ENCODE measurements at regions not wholly inside any gene's neighbourhood (a gene's known extent, or its start where the extent isn't known, plus 50 kb on each side); places are given as distances from the start of the nearest gene placed in this dataset.

DNA sequence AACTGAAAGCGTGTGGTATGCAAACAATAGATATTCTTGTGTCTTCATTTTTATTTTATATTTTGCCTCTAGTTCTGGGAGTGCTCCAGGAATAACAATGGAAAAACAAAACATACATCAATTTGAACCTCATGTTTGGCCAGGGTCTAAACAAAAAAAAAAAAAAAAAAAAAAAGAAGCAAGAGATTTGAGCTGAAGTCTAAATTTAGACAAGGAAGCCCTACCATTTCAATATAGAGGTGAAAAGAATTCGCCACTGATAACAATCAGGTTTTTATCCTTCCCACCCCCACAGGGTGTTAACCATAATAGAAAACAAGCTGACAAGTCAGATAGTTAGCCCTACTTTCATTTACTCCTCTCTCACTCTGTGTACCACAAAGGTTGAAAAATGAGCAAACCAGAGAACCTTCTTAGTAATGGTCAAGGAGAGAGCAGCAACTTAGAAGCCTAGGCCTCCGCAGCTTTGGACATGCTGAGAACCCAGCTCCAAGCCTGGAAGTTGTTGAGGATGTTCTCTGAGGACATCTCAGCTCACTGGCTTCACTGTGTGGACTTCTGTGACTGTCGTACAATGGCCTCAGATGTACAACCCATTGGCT, 118.2 kb upstream of the HMHB1 start:
- no peak for DNase-seq (ENCODE audit: low read depth, low spot score)

DNA sequence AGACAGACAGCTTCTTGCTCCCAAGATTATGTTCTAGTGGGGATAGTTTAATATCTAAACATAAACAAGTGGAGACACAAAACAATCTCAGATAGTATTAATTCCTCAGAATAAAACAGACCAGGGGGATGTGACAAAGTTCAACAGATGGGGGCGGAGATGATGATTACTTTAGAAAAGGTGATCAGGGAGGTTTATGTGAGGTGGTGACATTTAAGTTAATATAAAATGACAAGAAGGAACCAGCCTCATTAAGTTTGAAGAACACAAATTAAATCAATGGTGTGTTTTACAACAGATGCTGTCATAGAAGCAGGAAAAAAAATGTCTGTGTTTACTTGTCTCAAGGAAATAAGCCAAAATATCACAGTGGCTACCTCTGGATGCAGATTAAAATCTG, 119.6 kb upstream of the HMHB1 start:
- DNase-seq (ENCODE audit: low read depth, low spot score) = no peak

DNA sequence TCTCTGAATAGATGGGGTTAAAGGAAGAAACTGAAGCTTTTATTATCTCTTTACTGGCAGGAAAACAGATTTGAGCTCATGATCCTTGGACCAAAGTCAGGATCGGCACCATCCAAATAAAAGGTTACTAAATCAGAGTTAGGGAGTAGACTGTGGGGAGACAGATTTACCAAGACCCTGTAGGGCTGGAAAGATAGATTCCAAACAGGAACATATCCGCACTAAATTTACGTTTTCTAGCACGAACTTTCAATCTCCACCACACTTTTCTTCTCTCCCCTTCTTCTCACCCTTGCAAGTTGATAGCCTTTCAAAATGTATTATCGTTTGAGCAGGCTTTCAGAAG, 120.0 kb upstream of the HMHB1 start:
- no peak for DNase-seq (ENCODE audit: low read depth, low spot score)

DNA sequence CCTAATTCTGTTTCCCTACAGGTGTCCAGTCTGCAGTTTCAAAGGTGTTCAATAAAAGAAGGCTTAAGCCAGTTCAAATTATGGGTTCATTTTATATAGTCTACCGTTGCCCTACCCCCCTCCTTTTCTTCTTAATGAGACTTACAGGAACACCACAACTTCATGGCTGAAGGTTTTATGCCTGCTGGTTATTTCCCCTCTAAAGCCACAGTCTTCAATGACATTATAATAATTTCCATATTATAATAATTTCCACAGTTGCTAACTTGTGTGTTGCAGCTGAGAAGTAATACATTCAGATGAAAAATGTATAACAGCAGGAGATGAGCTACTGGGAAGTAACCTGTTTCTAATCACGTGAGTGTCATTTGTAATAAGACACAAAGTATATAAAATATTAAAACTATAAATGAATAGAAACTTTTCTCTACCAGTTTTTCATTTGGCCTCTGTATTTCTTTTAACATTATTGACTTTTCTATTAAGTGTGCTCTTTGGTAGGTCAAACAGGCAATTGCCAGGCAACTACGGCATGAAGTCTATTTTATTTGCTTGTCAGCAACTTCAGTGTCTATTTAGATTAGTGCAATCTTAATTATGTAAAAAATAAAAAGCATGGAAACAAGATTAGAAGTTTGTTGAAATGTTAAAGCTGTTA, 120.5 kb upstream of the HMHB1 start:
- no peak for DNase-seq (ENCODE audit: low read depth, low spot score)

DNA sequence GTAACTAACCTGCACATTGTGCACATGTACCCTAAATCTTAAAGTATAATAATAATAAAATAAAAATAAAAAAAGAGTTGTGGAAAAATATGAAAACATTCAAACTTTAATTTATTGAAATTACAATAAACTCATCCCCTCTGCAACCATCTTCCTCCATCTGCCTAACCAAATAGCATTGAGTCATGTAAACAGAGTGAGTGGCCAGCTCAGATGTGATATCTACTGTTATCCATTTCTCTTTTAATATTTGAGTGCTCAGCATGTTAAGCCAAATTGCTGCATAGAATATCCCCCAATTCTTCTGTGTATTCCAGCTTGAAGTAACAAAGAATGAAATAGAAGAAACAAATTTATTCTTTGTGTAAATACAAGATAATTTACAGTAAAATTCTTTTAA, 124.4 kb upstream of the HMHB1 start:
- no peak for DNase-seq (ENCODE audit: low read depth, low spot score)

DNA sequence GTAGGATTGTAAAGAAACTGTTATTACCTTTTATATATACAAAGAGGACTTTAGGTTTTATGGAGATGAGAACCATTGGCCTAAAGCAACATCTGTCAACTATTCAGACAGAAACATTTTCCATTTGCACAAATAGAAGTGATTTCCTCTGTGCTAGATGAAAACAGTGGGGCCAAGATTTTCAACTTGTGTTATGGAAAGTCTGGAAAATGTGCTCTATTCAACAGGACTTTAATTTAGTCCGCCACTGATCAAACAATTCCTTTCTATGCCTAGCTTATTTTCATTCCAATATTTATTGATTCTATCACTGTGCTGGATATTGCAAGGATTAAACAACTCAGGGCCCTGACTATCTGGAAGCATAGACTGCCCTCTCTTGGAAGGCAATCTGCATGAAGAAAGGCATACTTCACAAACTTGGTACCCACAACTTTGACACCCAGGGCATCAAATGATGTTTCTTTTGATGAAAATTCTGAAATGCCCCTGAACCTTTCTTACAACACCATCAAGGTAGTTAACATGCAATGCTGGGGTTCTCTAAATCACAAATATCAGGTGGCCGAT, 126.6 kb upstream of the HMHB1 start:
- no peak for DNase-seq (ENCODE audit: low read depth, low spot score)

DNA sequence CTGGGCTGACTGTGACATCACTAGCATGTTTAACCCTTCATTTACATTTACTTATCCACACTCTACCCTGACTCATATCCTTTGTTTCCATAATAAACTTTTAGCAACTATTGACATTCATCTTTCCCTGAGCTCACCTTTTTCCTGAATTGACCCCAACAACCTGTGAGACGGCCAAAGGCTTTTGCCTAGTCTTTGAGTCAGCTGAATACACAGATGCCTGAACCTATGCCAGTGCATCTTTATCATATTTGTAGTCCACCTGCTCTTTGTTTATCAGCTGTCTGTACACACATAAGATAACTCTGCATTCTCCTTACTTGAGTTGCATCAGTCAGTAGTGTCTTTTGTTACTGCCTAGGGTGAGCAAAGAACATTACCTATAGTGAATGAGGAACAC, 128.5 kb upstream of the HMHB1 start:
- DNase-seq (ENCODE audit: low read depth, low spot score) = no peak

DNA sequence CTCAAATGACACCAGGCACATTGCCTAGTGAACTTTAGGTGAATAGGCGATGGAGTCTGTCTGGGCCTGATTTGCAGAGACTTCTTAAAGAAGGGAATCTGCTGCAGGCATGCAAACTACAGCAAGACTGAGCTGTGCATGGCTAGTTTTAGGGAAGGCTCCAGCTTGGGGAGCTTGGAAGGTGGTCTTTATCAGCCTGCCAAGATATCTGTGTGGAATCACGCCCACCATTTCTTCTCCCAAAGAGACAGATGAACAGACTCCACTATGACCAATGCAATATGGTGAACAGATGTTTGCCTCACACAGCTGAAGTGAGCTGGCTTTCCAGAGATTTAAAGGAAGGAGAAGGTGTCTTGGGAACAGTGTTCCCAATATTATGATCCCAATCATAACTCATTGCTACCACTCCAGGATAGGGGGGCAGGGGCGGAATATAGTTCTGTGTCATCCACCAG, 129.0 kb upstream of the HMHB1 start:
- DNase-seq (ENCODE audit: low read depth, low spot score) = no peak

DNA sequence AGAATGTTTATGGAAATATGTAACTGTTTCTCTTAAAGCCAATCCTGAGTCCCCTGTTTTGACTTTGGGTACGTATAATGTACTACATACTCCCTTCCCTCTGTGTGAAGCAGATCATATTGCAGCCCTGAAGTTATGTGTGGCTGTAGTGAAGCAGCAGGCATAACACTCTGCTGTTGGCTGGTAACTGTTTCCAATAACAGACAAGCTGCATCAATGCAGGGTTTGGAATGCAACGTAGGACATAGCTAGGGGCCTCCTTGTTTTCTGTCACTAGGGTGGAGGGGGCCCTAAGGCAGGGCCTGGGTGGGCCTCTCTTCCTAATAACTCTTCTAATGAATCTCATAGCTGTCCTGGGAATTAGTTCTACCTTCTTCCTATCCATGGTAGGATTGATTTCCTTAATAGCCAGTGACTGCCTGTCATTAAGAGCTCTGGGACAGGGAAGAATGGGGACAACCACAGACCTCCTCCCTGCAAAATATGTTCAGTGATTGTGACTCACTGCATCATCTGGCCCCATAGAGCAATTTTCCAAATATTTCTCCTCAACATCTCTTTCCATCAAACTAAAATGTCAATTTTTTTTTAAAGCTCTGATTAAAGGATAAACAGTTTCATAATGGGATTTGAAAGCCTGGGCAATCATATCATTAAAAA, 129.6 kb upstream of the HMHB1 start:
- peak; percentile 45 for DNase-seq (ENCODE audit: low read depth, low spot score)

DNA sequence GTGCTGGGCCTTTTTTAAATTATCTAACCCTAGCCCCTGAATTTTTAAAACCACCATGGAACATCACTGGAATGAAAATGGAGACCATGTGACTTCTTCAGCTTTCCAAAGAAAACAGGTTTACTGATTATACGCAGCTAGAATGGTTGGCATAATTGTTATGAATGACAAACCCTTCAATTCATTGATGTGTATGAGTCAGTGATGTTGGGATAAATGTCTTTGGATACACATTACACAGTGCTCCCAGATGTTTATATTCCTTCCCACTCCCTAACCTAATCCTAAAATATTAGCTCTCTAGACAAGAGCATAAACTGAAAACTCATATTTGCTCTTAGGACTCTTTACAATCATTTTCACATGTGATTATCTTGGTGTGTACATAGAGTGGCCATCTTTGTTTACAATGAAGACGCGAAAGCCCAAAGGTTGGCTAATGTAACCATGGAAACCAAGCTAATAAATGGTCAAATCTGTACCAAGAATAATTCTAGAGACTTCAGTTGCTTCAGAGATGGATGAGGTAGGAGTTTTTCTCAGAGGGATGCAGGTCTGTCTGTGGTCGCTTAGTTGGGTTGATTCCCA, 131.2 kb upstream of the HMHB1 start:
- DNase-seq (ENCODE audit: low read depth, low spot score) = no peak

DNA sequence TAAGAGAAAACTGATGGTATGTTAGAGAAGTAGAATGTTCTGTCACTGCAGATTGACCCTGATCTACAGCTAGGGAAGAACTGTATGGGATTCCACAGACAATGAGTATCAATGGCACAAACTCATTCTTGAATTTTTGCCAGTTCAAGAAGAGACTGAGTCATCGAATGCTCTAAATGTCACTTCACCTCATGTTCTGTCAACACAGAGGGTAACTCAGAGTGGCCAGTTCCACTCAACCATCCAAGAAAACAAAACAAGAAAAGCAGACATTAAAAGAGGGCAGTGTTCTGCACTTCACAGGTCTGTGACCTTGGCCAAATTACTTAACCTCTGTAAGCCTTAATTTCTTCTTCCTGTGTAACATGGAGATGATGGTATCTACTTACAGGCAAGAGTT, 132.2 kb upstream of the HMHB1 start:
- DNase-seq (ENCODE audit: low read depth, low spot score) = no peak

DNA sequence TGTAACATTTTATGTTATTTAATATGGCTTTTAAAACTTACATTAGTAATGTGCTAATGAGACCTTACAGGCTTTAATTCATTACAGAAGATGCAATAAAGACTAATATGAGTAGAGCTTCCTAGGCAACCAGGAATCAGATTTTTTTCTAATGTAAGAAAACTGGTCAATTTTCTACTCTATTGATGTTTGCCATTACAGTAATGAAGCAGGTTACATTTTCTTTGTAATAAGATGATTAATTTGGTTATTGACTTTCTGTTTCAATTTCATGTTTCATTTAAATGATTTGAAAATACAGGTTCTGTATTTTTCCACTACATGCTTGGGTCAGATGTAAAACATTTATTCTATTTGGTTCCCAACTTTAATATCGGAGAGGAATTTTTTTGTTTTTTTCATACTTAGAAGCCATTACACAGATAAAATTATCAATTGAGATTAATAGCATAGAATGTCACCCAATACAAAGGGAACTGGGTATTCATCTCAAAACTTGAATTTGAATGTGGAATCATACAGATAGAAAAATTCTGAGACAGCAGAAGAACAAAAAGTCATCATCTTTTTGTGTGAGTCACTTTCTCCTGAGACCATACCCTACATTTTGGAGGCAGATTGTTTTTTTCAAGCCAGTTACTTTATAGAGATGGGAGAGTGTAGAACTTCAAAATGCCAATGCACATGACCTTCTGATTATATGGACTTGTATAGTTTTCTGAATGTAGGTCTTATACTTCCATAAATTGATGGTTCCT, 133.6 kb upstream of the HMHB1 start:
- no peak for DNase-seq (ENCODE audit: low read depth, low spot score)

DNA sequence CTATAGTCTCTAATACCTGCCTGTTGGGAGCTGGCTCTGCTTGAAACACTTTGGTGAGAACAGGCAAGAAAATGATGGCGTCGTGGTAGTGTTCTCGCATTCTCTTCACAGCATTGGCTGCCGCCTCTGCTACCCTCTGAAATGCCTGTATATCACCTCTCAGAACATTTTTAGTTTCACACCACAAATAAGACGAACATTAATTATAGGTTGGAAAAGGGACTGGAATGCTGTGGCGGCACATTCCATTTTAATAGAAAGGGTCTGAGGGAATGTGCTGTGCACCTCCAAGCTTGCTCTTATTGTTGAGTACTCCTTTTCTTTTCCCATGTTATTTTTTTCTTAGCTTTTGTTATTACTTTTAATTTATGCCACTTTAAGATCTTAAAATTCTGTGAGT, 134.6 kb upstream of the HMHB1 start:
- no peak for DNase-seq (ENCODE audit: low read depth, low spot score)

DNA sequence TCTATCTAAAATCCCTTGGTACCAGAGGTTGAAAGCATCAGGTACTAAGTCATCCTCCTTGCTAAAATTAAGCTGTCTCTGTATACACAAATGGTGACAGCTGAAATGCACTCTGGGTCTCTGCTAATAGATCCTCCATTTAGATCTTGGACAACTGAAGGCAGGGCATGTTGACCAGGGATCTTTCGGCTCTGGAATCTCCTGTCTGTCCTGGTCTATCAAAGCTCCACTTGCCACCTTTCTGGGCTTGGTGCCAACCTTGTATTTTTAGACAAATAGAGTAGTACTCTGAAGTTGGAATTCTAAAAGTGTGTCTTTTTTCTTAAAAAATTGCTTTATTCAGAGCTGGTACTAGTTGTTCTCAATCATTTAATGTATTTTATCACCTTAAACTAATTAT, 135.2 kb upstream of the HMHB1 start:
- no peak for DNase-seq (ENCODE audit: low read depth, low spot score)

DNA sequence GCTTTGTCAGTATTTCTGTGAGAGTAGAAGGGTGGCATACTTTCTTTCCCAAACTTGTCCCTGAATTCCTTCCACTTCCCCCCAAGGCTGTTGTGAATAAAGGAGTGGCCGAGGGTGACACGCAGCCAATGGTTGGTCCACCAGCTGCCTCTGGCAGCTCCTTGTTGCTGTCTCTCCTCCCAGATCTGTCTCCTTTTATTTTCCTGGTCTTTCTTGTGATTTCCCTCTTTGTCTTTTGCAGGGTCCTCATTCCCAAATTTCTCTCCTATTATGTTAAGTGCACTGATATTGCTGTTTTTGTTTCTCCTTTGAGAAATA, 137.5 kb upstream of the HMHB1 start:
- DNase-seq (ENCODE audit: low read depth, low spot score) = no peak

DNA sequence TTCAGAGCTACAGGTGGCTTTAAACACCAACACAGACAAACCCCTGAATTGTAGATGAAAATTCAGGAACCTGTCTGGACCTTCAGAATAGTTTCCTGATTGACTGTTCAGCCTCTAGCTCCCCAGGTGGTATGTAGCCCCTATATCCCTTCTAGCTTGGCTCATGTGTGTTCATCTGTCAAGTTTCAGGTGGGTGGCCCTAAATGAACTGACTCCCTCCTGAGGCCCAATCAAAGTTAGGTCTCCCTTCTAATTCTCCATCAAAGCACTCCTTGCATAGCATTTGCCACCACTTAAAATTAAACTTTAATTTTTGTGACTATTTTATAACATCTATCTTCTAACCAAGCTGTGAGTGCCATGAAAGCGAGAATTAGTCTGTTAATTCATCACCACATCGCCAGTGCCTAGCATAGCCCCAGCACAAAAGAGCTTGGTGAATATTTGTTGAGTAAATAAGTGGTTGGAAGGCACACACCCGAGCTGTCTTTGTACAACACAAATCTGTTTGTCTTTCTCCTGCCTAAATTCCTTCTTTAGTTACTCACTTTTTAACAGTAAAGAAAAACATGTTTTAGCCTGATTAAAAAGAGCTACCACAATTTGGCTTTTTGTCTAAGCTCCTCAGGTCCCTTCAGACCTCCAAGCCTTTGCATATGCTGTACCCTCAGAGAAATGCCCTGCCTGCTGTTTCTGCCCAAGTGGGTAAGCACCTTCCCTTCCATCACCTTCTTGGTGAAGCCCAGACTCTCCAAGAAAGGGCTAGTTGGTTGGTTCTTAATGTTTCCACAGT, 138.1 kb upstream of the HMHB1 start:
- DNase-seq (ENCODE audit: low read depth, low spot score) = no peak

DNA sequence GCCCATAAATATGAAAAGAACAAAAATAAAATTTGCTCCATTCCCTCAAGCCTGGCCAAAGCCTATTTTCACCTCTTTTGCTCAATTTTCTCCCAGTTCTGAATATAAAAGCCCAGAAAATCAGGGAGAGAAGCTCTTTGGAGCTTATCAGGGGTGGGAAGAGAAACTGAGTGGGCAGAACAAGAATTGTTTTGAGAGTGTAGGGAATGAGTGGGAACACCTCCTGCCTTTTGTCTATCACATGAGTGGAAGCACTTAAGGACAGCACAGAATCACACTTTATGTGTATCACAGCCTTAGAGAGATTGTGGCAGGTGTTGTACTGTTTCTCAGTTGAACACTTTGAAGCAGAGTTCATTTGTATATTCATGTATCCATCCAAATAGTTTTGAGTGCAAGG, 139.2 kb upstream of the HMHB1 start:
- no peak for DNase-seq (ENCODE audit: low read depth, low spot score)

DNA sequence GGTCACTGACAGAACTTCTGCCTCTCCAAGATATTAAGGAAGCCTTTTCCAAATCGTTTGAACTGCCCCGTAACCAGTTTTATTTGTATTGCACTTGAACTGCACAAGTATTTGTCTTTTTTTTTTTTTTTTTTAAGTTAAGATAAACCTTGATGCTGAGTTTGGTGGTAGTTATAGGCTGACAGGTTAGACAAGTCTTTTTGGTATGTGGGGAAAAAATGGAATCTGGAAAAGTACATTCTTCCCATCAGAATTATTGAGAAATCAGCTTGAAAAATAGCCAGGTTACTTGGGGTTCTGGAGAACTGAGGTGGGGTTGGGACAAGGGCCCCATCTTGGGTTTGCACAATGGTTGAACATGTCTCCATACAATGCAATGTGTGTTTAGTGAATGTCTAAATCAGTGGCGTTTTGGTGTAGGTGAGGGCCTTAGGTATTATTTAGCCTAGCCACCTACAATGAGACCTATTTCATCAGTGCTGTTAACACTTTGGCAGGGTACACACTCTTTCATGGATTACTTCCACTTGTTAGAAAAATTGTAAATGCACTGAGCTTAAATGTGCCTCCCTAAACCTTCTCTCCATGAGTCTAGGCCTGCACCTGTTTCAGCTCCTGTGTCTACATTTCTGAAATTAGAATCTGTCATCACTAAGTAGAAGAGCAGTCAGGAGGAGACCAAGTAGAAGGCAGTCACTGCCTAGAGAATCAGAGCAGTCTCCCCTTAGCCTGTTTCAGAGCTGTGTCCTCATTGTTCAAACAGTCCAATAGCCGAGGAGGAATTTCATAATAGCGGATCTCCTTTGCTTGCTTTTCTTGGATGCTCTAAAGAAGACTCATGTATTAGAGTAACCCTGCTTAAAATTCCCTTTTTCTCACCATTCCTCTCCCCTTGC, 140.0 kb upstream of the HMHB1 start:
- no peak for DNase-seq (ENCODE audit: low read depth, low spot score)

DNA sequence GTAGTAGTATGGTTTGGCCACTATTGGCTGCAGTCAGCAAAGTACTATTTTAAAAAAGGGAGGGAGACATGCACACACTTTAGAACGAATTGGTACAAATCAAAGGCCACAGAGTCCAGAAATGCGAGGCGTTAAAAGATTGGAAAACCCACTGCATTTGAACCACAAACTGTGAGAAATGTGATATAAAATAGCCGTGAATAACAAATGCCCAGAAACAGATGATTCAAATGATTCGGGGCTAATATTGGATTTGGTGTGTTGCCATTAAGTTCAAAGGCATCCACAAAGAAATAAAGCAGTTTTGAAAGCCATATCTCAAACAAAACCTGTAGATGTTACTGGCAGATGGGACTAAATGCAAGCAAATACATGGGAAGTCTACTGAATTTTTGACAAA, 140.9 kb upstream of the HMHB1 start:
- no peak for DNase-seq (ENCODE audit: low read depth, low spot score)

DNA sequence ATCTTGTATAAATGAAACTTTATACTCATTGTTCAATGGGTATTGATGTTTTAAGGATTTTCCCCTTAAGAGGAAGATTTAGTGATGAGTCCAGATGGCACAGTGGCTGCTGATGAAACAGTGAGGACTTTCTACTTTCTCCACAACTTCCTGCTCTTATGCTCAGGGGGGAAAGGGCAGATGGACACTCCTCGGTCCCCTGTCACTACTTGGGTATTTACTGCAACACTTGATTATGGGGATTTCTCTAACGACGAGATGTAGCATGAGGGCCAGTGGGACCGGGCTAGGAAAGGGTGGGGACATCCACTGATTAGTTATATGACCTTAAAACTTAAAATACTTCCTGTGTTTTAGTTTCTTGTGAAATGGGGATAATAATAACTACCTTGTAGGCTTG, 146.1 kb upstream of the HMHB1 start:
- DNase-seq (ENCODE audit: low read depth, low spot score) = no peak

All from smooth muscle cell of the brain vasculature (primary cell).